NCI-H748 treated with DMSO at 0.1 percent for 48 hours (cell line): ENCODE measurements at regions not wholly inside any gene's neighbourhood (a gene's known extent, or its start where the extent isn't known, plus 50 kb on each side); places are given as distances from the start of the nearest gene placed in this dataset.
"Not testable (repeated sequence)": the region's sequence is repeated elsewhere in the genome, so short reads cannot be mapped to it uniquely, and the experiment has no call there.

ENCODE experiments used
- DNase-seq: peaks from one replicate; lab custom pipeline; 2025; lab: John Stamatoyannopoulos, UW

DNA sequence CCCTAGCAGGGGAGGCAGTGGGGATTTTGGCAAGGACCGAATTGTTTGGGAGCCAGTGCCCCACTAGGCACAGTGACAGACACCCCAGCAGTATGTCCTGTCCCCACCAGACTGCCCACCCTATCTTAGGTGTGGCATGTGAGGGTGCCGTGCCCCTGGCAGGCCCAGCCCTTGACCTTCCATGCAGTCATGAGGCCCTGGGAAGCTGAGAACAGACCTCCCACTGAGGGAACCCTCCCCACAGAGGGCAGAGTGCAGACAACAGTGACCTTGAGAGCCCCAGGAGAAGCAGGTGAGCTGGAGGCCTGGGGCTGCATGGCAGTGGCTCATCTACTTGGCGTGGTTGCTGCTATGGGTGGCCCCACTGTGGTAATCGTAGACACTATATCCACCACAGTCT lies 538.1 kb downstream of the GOLGA6L6 start:
- DNase-seq: not testable (repeated sequence)

DNA sequence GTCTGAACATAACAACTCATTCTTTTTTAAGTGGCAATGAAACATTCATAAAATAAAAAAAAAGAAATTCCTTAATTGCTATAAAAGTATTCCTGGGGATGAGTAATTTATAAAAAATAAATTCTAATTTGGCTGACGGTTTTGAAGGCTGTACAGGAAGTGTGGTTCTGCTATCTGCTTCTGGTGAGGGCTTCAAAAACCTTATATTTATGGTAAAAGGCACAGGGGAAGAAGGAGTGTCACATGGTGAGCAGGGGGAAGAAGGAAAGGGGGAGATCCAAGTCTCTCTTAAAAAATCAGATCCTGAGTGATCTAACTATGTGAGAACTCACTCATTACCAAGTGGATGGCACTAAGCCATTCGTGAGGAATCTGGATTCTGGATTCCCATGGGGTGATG lies 539.0 kb downstream of the GOLGA6L6 start:
- DNase-seq: not testable (repeated sequence)

DNA sequence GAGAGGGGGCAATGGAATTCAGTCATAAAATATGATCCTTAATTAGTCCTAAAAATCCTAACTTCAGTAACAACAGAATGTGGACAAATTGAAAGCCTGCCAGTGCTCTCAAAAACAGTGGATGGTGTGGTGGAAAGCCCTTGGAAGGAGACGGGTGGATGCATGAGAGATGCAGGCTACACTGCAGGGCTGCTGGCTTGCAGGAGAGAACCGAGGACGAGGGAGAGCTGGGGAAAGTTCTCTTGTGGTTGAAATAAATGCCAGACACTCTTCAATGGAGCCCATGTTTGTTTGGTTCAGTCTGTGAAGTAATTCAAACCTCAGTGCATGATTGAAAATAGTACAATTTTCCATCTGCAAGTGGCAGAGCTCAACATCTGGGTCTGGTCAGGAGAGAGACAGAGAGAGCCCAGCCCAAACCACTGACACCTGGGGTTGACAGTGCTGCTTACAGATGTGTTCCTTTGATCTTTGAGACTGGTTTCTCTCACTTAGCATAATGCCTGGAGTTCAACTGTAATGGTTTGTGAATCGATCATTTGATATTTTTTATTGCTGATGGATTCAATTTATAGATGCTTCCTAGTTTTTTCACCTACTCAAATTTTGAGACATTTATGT lies 544.9 kb downstream of the GOLGA6L6 start:
- DNase-seq: not testable (repeated sequence)

DNA sequence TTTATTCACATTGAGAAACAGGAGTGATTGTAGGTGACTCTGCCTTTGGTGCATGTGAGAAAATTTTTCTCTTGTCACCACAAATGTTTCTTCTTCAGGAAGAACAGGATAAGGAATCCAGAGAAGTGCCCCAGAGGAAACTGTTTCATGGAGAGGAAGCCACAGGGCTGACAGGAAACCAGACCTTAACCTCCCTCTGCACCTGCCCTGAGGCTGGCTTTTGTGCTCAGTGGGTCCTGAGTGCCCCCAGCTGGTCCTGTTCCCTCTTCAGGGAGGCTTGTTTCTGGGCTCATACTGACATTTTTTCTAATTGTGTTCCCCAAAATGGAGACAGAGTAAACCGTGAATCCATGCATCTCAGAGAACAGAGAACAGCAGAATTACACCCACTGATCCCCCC lies 546.3 kb downstream of the GOLGA6L6 start:
- not testable (repeated sequence) for DNase-seq

DNA sequence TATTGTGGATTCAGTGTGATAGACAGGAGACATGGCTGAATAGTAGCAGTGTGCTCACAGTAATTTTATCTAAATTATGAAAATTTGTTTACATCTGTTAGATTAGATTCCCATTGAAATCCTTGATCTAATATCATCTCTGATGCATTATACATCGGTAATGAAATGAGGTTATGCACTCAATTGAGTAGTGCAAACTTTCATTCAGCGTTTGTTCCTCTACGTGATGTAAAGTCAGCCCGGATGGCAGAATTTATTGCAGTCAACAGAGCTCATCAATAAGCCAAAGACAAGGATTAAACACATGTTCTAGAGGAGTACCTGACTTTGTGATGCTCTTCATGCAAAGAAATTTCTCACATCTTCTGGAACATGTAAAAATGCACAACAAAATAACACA lies 549.2 kb downstream of the GOLGA6L6 start:
- no peak for DNase-seq

DNA sequence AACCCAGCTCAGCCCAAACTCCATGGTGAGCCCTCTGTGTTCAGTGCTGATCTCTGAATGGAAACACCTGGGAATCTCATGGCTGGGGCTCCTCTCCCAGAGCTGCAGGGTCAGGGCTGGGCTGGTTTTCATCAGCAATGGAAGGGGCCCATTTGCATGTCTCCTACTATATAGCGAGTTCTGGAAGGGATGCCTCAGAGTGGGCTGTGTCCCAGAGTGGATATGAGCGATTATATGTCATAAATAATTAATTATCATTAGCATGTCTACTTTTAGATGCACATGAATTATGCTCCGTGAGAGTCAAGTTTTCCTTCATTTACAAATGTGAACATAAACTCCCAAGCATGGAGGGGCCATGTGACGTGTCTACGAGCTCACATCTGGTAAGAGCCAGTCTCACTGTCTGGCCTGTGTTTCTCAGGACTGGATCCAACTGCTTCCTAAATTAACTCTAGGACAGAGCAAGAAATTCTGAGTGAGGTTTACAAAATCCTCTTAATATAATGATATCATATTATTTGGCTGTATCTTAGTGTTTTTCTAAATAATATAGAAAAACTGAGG lies 553.4 kb downstream of the GOLGA6L6 start:
- DNase-seq: no peak

DNA sequence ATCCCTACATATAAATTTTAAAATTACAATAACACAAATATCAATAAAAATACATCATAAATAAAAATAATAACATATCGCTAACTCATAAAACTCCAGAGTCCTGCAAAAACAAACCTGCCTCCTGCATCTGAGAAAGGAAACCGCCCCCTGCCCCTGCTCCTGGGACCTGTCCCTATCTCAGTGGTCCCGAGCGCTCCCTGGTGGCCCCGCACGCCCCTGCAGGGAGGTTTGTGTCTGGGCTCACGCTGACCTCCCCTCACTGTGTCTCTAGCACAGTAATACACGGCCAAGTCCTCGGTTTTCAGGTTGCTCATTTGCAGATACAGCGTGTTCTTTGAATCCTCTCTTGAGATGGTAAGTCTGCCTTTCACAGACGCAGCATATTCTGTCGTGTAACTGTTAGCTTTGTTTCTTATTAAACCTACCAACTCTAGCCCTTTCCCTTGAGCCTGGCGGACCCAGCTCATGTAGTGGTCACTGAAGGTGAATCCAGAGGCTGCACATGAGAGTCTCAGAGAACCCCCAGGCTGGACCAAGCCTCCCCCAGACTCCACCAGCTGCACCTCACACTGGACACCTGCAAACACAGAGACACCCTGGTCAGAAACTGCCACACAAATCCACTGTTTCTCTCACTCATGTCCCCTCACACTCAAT lies 554.1 kb downstream of the GOLGA6L6 start:
- peak; percentile 7 for DNase-seq

DNA sequence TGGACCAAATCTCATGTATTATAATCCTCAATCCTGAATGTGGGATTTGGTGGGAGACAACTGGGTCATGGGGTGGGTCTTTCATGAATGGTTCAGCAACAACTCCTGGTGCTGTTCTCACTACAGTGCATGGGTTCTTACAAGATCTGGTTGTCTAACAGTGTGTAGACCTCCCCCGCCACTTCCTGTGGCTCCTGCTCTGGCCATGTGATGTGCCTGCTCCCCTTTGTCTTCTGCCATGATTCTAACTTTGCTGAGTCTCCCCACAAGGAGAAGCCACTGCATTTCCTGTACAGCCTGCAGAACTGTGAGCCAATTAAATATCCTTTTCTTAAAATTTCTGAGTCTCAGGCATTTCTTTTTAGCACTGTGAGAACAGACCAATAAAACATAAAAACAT lies 557.5 kb downstream of the GOLGA6L6 start:
- DNase-seq: no peak

DNA sequence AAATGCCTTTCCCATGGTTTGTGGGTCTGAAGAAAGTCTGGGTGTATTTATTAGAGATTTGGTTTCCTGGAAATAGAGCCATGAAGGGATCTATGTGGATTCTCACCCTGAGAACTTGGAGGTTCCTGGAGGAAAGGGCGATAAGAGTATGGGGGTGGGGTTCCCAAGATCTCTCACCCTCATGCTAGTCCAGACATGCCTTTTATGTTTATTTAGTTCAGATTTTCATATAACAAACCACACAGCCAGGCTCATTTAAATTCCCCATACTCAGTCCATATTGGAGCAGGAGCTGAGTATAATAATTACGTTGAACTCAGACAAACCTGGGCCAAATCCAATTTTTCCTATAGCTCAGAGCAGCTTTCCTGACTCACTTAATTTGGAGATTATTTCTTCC lies 566.6 kb downstream of the GOLGA6L6 start:
- no peak for DNase-seq

DNA sequence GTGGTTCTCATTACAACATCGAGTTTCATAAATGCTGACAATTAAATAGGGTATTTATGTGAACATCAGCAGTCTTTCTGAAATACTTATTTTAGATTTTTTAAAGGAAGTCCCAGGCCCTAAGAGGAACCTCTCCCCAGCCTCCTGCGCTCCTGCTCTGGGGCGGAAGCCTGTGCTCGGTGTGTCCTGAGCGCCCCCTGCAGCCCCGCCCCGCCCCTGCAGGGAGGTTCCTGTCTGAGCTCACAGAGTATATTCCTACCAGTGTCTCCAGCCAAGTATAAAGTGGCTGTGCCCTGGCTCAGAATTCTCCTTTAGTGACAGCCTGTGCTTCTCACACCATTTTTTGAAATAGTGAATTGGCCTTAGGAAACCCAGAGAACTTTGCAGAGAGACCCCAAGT lies 567.9 kb downstream of the GOLGA6L6 start:
- DNase-seq: no peak

DNA sequence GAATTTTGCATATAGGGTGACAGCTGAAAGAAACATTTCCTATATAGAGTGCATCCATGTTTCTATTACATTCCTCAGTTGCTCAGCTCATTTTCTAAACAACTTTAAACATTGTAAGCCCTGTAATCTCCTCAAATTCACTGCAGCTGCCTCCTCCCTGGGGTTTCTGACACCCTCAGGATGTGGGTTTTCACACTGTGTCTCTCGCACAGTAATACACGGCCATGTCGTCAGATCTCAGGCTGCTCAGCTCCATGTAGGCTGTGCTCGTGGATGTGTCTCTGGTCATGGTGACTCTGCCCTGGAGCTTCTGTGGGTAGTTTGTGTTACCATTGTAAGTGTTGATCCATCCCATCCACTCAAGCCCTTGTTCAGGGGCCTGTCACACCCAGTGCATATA lies 569.0 kb downstream of the GOLGA6L6 start:
- DNase-seq: not testable (repeated sequence)

DNA sequence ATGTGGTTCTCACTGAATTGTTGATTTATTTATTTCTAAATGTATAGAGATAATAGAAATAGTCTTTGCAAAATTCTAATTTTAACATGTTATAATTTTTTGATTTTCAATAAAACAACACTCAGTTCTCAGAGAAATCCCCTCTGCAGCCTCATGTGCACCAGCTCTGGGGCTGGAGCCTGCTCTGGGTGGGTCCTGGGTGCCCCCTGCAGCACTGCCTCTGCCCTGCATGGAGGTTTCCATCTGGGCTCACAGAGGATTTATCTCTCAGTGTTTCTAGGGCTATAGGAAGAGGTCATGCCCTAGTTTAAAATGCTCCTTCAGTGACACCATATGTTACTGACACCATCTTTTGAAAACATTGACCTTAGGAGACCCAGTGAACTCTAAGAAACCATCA lies 576.0 kb downstream of the GOLGA6L6 start:
- DNase-seq: not testable (repeated sequence)

DNA sequence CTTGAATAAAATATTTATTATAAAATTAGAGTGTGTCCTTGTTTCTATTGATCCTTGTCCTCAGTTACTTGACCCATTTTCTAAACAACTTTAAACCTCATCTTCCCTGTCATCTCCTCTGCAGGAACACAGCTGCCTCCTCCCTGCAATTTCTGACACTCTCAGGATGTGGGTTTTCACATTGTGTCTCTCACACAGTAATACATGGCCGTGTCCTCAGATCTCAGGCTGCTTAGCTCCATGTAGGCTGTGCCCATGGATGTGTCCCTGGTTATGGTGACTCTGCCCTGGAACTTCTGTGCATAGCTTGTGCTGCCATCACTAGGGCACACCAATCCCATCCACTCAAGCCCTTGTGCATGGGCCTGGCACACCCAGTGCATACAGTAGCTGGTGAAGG lies 577.1 kb downstream of the GOLGA6L6 start:
- DNase-seq: not testable (repeated sequence)

DNA sequence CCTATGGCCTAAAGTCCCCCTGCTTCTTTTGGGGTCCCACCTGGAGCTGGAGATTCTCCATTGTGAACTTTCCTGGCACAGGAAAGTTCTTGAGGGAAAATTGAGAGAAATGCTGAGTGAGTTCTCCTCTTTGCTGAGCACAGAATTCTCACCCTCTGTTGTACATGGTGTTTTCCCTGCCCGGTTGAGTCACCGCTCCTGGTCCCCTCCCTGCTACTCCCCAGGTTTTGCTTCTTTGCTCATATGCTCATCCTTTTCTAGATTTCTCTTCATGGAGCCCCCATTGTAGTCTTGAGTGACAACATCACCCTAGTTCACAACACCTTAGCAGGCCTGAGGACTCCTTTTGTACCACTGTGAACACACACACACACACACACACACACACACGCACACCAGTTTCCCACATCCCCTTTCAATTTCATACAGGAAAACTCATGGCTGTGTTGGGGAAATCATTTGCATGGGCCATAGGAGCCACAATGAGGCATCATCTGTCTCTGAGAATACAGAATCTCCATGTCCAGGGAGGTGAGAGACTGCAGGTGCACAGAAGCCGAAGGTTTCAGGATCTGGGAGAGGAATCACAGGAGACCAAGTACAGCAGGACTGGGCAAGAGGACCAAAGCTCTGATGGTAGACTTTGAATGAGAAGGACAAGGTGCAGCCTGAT lies 585.3 kb downstream of the GOLGA6L6 start:
- no peak for DNase-seq

DNA sequence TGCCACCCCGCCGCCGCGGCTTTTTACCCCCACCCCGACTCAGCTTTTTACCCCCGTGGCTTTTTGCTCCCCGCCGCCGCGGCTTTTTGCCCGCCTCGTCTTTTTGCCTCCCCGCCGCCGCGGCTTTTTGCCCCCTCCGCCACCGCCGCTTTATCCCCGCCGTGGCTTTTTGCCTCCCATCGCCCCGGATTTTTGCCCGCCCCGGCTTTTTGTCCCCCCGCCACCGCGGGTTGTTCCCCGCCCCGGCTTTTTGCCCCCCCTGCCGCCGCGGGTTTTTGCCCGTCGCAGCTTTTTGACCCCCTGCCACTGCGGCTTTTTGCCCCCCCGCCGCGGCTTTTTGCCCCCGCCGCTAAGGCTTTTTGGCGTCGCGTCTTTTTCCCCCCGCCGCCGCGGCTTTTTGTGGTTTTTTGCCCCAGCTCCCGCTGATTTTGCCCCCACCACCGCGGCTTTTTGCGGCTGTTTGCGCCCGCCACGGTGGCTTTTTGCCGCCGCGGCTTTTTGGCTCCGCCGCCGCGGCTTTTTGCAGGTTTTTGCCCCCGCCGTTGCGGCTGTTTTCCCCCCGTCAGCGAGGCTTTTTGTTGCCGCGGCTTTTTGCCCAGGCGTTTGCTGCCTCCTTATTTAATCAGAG lies 597.2 kb downstream of the GOLGA6L6 start:
- no peak for DNase-seq

DNA sequence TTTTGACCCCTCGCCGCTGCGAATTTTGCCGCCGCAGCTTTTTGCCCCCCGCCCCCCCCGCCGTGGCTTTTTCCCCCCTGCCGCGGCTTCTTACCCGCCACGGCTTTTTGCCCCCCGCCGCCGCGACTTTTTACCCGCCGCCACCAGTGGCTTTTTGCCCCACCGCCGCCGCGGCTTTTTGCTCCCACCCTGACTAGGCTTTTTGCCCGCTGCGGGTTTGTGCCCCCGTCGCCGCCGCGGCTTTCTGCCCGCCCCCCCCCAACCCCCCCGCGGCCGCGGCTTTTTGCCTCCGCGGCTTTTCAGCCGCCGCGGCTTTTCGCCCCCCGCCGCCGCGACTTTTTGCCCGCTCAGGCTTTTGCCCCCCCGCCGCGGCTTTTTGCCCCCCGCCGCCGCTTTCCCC lies 598.1 kb downstream of the GOLGA6L6 start:
- DNase-seq: no peak

DNA sequence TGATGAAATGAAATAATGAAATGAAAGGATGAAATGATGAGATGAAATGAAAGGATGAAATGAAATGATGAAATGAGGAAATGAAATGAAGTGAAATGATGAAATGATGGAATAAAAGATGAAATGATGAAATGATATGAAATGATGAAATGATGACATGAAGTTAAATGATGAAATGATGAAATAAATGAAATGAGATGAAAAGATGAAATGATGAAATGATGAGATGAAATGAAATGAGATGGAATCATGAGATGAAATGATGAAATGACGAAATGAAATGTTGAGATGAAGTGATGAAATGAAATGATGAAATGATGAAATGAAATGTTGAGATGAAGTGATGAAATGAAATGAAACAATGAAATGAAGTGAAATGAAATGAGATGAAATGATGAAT lies 638.3 kb downstream of the GOLGA6L6 start:
- DNase-seq: not testable (repeated sequence)

DNA sequence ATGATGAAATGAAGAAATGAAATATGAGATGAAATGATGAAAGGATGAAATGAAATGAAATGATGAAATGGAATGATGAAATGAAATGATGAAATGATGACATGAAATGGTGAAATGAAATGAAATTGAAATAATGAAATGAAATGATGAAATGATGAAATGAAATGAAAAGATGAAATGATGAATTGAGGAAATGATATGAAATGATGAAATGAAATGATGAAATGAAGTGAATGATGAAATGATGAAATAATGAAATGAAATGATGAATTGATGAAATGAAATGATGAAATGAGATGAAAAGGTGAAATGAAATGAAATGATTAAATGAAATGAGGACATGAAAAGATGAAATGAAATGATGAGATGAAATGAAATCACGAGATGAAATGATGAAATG lies 639.2 kb downstream of the GOLGA6L6 start:
- DNase-seq: not testable (repeated sequence)

DNA sequence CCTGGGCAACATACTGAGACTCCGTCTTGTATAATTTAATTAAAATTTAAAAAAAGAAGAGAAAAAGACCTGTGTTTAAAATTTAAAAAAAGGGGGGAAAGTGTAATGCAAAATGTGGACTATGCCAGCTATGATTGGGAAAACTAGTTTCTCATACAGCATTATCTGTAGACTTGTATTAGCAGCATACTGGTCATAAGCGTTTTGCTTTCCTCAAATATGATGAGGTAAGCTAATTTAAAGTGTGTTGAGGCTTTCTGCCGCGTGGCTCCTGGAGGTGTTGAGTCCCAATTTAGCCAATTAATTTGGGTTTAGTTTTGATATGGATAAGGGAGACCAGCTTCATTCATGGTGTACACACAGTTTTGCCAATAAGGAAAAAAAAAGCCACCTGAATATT lies 640.2 kb downstream of the GOLGA6L6 start:
- DNase-seq: not testable (repeated sequence)

DNA sequence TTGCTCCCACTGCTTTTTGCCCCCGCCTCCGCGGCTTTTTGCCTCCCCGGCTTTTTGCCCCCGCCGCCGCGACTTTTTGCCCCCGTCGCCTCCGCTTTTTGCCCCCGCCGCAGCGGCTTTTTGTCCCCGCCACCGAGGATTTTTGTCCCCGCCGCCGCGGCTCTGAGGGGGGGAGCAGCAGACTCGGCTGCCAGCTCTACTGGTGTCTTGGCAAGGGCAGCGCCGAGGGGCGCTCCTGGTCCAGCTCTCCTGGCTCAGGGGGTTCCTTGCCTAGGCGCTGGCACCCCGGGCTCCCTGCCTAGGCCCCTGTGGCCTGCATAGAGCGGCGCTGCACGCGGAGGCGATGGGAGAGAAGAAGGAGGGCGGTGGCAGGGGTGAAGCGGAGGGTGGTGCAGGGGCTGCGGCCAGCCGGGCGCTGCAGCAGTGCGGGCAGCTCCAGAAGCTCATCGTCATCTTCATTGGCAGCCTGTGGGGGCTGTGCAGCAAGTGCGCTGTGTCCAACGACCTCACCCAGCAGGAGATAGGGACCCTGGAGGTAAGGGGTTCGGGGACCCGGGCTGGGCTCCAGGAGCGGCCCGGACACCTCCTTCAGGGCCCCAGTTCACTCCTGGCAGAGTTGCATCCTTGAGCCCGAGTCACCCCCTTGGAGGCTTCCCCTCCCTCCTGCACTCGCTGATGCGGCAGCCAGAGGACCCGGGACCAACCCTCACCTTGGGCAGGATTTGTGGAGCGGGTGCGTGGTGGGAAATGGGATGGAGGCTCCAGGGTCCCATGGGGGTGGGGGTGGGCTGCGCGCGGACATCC lies 642.4 kb downstream of the GOLGA6L6 start:
- DNase-seq: no peak

DNA sequence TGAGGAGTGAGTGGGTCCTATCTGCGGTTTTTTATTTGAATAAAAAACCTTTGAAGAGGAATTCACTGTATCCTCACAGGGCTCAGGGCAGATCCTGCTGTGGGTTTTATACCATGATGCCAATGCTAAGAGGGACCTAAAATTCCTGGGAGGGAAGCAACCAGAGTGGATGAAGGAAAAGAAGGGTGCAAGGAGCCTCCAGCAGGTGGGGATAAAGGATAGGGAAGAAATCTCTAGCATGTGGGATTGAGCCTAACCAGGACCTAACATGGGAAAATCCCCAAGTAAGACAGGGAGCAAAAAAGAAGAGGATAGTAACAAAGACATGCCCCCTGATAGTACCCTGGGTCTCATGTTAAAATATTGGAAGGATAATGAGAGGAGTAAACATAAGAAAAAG lies 652.8 kb downstream of the GOLGA6L6 start:
- not testable (repeated sequence) for DNase-seq

DNA sequence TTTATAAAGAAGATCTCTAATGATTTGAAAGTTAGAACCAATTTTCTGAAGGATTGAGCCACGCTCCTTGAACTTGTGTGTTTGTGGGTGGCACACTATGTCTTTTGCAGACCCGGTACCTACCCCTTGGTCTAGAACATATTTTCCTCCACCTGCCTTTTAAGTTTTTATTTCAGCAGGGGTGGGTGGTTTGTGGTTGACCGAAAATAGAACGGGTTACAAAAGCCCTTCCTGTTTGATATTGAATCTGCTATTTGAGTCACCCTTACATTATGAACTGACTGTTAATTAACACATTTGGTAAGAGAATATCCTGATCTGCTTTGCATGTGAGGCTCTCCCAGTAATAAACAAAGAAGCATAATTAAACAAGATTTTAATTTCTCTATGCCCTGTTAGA lies 697.5 kb downstream of the GOLGA6L6 start:
- not testable (repeated sequence) for DNase-seq
